H1 (cell line): ENCODE measurements at regions not wholly inside any gene's neighbourhood (a gene's known extent, or its start where the extent isn't known, plus 50 kb on each side); places are given as distances from the start of the nearest gene placed in this dataset.

Experiments used
- CTCF ChIA-PET: fragments of 300-600 bp; sonication (Branson Sonifier 250); formaldehyde crosslinking; loops from one replicate; lab custom pipeline; 2021; ENCODE audit not compliant: partially characterized antibody; lab: Charles Lee
- POLR2A ChIA-PET: fragments of 300-600 bp; sonication (Branson Sonifier 250); formaldehyde crosslinking; loops from one replicate; lab custom pipeline; 2021; ENCODE audit warnings: inconsistent platforms; ENCODE audit not compliant: partially characterized antibody; lab: Charles Lee
- DNase-seq, 2 experiments: peaks; one replicate each; pipeline versions ENCODE4 v3.0.0 to v3.0.0-alpha.2; 2010 to 2022; ENCODE audit warnings: low spot score in 2 of 2, low read depth in 1 of 2, mixed read lengths in 1 of 2
- FAIRE-seq: peaks from 2 replicates; lab custom pipeline; 2011; peaks lifted over from hg19 to GRCh38; lab: Jason Lieb, UNC
- H2AFZ ChIP-seq: 2 replicates; pipeline ENCODE4 v1.8.1; 2012; ENCODE audit warnings: low read length, inconsistent platforms
- H2AK5ac ChIP-seq: 2 replicates; pipeline ENCODE4 v1.6.1; 2013; ENCODE audit warnings: low read depth, low read length
- H2BK120ac ChIP-seq: replicated peaks from 2 replicates; pipeline ENCODE3; 2013; ENCODE audit warnings: low read depth, low read length, inconsistent platforms
- H2BK12ac ChIP-seq: 2 replicates; pipeline ENCODE4 v1.6.1; 2013; ENCODE audit warnings: low read depth, low read length
- H2BK15ac ChIP-seq: 2 replicates; pipeline ENCODE4 v1.6.1; 2013; ENCODE audit warnings: low read length
- H2BK20ac ChIP-seq: 2 replicates; pipeline ENCODE4 v1.6.1; 2013; ENCODE audit warnings: low read length
- H2BK5ac ChIP-seq: 2 replicates; pipeline ENCODE4 v1.6.1; 2013; ENCODE audit warnings: low read depth, low read length
- H3K14ac ChIP-seq: 2 replicates; pipeline ENCODE4 v1.6.1; 2013; ENCODE audit warnings: inconsistent platforms; ENCODE audit not compliant: insufficient read length
- H3K18ac ChIP-seq: 2 replicates; pipeline ENCODE4 v1.6.1; 2013; ENCODE audit warnings: low read length; ENCODE audit errors: extremely low read depth
- H3K23ac ChIP-seq: 2 replicates; pipeline ENCODE4 v1.6.1; 2013; ENCODE audit warnings: inconsistent platforms; ENCODE audit not compliant: insufficient read length
- H3K23me2 ChIP-seq: 2 replicates; pipeline ENCODE4 v1.6.1; 2013; ENCODE audit warnings: low read depth, low read length
- H3K27ac ChIP-seq: 2 replicates; pipeline ENCODE4 v1.6.1; 2011; ENCODE audit warnings: low read depth, low read length, inconsistent platforms
- H3K27me3 ChIP-seq, 4 experiments: replicated peaks in 1 of 4; 1 replicate in 1 of 4; 2 replicates in 3 of 4; pipeline versions ENCODE4 v1.6.1 to v1.8.1; 2011 to 2013; ENCODE audit warnings: low read length in 3 of 4, mild to moderate bottlenecking in 3 of 4, inconsistent platforms in 2 of 4, mixed read lengths in 2 of 4, moderate library complexity in 1 of 4; ENCODE audit not compliant: control insufficient read depth in 3 of 4, insufficient read depth in 3 of 4; ENCODE audit errors: extremely low read depth in 1 of 4
- H3K36me3 ChIP-seq, 4 experiments: 2 replicates each; pipeline versions ENCODE4 v1.6.1 to v1.8.1; 2011 to 2013; ENCODE audit warnings: mild to moderate bottlenecking in 4 of 4, low read length in 3 of 4, moderate library complexity in 2 of 4, control low read depth in 1 of 4, inconsistent platforms in 1 of 4; ENCODE audit not compliant: insufficient read depth in 4 of 4, control insufficient read depth in 2 of 4
- H3K4ac ChIP-seq: replicated peaks from 2 replicates; pipeline ENCODE3; 2013; ENCODE audit warnings: low read length, low read depth, mixed read lengths, inconsistent platforms; ENCODE audit not compliant: insufficient read length
- H3K4me1 ChIP-seq, 4 experiments: replicated peaks in 1 of 4; 1 replicate in 1 of 4; 2 replicates in 3 of 4; pipeline versions ENCODE4 v1.6.1 to v1.8.1; 2011 to 2013; ENCODE audit warnings: low read length in 3 of 4, inconsistent platforms in 2 of 4, mixed read lengths in 1 of 4; ENCODE audit not compliant: insufficient read depth in 4 of 4, control insufficient read depth in 3 of 4
- H3K4me2 ChIP-seq, 2 experiments: 2 replicates each; pipeline versions ENCODE4 v1.6.1 to v1.8.1; 2011 to 2013; ENCODE audit warnings: low read depth in 2 of 2, low read length in 2 of 2, control low read depth in 1 of 2, inconsistent platforms in 1 of 2, mild to moderate bottlenecking in 1 of 2; ENCODE audit not compliant: insufficient read depth in 1 of 2
- H3K4me3 ChIP-seq, 4 experiments: fragments of 200-600, 300-600 bp in 1 of 4; sonication (generic), shearing (Covaris generic), sonication (Bioruptor Twin) in 1 of 4; 2 replicates each; pipeline versions ENCODE4 v1.5.1 to v1.8.1; 2011 to 2016; ENCODE audit warnings: low read length in 4 of 4, low read depth in 3 of 4, control low read depth in 2 of 4, inconsistent platforms in 2 of 4, mild to moderate bottlenecking in 2 of 4, mixed read lengths in 1 of 4, moderate library complexity in 1 of 4; ENCODE audit not compliant: insufficient read depth in 2 of 4; ENCODE audit errors: extremely low read depth in 1 of 4
- H3K56ac ChIP-seq: replicated peaks from 2 replicates; pipeline ENCODE3; 2013; ENCODE audit warnings: low read depth, mild to moderate bottlenecking, mixed read lengths, low read length, inconsistent platforms; ENCODE audit not compliant: insufficient read length
- H3K79me1 ChIP-seq: 2 replicates; pipeline ENCODE4 v1.6.1; 2013; ENCODE audit warnings: low read depth, low read length, control low read depth
- H3K79me2 ChIP-seq, 2 experiments: 2 replicates each; pipeline versions ENCODE4 v1.6.1 to v1.8.1; 2012 to 2013; ENCODE audit warnings: low read length in 2 of 2, mild to moderate bottlenecking in 2 of 2, inconsistent platforms in 1 of 2; ENCODE audit not compliant: insufficient read depth in 2 of 2, control insufficient read depth in 1 of 2
- H3K9ac ChIP-seq, 4 experiments: replicated peaks in 1 of 4; 1 replicate in 1 of 4; 2 replicates in 3 of 4; pipeline versions ENCODE4 v1.6.1 to v1.8.1; 2011 to 2013; ENCODE audit warnings: low read depth in 3 of 4, low read length in 3 of 4, control low read depth in 2 of 4, mild to moderate bottlenecking in 2 of 4, moderate library complexity in 2 of 4, inconsistent platforms in 1 of 4; ENCODE audit errors: extremely low read depth in 1 of 4
- H3K9me3 ChIP-seq, 2 experiments: 2 replicates each; pipeline versions ENCODE4 v1.6.1 to v1.8.1; 2012 to 2013; ENCODE audit warnings: mild to moderate bottlenecking in 2 of 2, moderate library complexity in 2 of 2, control low read depth in 1 of 2, inconsistent platforms in 1 of 2, low read depth in 1 of 2, low read length in 1 of 2, mixed read lengths in 1 of 2; ENCODE audit not compliant: insufficient read depth in 2 of 2
- H4K20me1 ChIP-seq, 2 experiments: replicated peaks in 1 of 2; 2 replicates each; pipeline versions ENCODE3 to v1.8.1; 2011 to 2013; ENCODE audit warnings: inconsistent platforms in 2 of 2, low read length in 2 of 2, mild to moderate bottlenecking in 1 of 2; ENCODE audit not compliant: insufficient read depth in 2 of 2, control insufficient read depth in 1 of 2
- H4K5ac ChIP-seq: 2 replicates; pipeline ENCODE4 v1.6.1; 2013; ENCODE audit warnings: low read length, low read depth, mixed read lengths, inconsistent platforms; ENCODE audit not compliant: insufficient read length
- H4K8ac ChIP-seq: 2 replicates; pipeline ENCODE4 v1.8.0; 2013; ENCODE audit warnings: mild to moderate bottlenecking, moderate library complexity, low read length, inconsistent platforms; ENCODE audit not compliant: insufficient read depth; ENCODE audit errors: extremely low read depth
- H4K91ac ChIP-seq: replicated peaks from 2 replicates; pipeline ENCODE3; 2013; ENCODE audit warnings: low read length, mixed read lengths, inconsistent platforms; ENCODE audit not compliant: insufficient read length
- E2F6 ChIP-seq: IDR thresholded peaks from 2 replicates; pipeline ENCODE4 v1.6.1; 2012; ENCODE audit warnings: inconsistent platforms
- EP300 ChIP-seq, 2 experiments: IDR thresholded peaks; 1 replicate in 1 of 2; 2 replicates in 1 of 2; pipeline ENCODE4 v1.6.1; 2011 to 2012; ENCODE audit warnings: low read depth in 2 of 2, low read length in 2 of 2, mild to moderate bottlenecking in 2 of 2, borderline replicate concordance in 1 of 2, inconsistent platforms in 1 of 2, moderate library complexity in 1 of 2
- EZH2 ChIP-seq: fragments of 200-600 bp; sonication (generic); IDR thresholded peaks from 2 replicates; pipeline ENCODE4 v1.7.1; 2012; ENCODE audit warnings: low read depth, mild to moderate bottlenecking, moderate library complexity, low read length, inconsistent platforms; ENCODE audit not compliant: severe bottlenecking
- FOSL1 ChIP-seq: IDR thresholded peaks from 2 replicates; pipeline ENCODE4 v1.6.1; 2011; ENCODE audit warnings: mild to moderate bottlenecking, low read depth, low read length, moderate library complexity; ENCODE audit not compliant: insufficient read depth
- GABPA ChIP-seq: IDR thresholded peaks from 2 replicates; pipeline ENCODE4 v1.6.1; 2011; ENCODE audit warnings: mild to moderate bottlenecking, low read length, moderate library complexity, borderline replicate concordance; ENCODE audit not compliant: insufficient read depth
- KDM4A ChIP-seq: IDR thresholded peaks from one replicate; pipeline ENCODE4 v1.7.1; 2012; ENCODE audit warnings: low read depth, mild to moderate bottlenecking, moderate library complexity, low read length, inconsistent platforms; ENCODE audit not compliant: severe bottlenecking
- MAFK ChIP-seq: IDR thresholded peaks from 2 replicates; pipeline ENCODE4 v1.6.1; 2012; ENCODE audit warnings: low read depth, mild to moderate bottlenecking, improper control_type of control experiment, low read length
- NRF1 ChIP-seq: IDR thresholded peaks from 2 replicates; pipeline ENCODE4 v1.6.1; 2011; ENCODE audit warnings: mild to moderate bottlenecking, low read depth, low read length, improper control_type of control experiment
- RFX5 ChIP-seq: IDR thresholded peaks from 2 replicates; pipeline ENCODE4 v1.6.1; 2011; ENCODE audit warnings: low read depth, low read length, improper control_type of control experiment, borderline replicate concordance
- SIX5 ChIP-seq: IDR thresholded peaks from 2 replicates; pipeline ENCODE4 v1.6.1; 2011; ENCODE audit warnings: mild to moderate bottlenecking, low read depth, low read length
- SP2 ChIP-seq: IDR thresholded peaks from 2 replicates; pipeline ENCODE4 v1.6.1; 2012; ENCODE audit warnings: mild to moderate bottlenecking, low read length, inconsistent platforms
- TCF12 ChIP-seq: IDR thresholded peaks from 2 replicates; pipeline ENCODE4 v1.6.1; 2011; ENCODE audit warnings: low read depth, mild to moderate bottlenecking, low read length
- USF2 ChIP-seq: IDR thresholded peaks from 2 replicates; pipeline ENCODE4 v1.6.1; 2011; ENCODE audit warnings: low read length, improper control_type of control experiment
- WGBS, 2 experiments: shearing (Covaris generic) in 1 of 2; methylation state at CpG; one replicate each; pipeline versions ENCODE4 v1.1.6 to v1.1.7; 2013 to 2015; ENCODE audit warnings: low lambda C conversion rate in 2 of 2, mixed read lengths in 2 of 2, inconsistent platforms in 1 of 2, low coverage in 1 of 2, missing lambda C conversion rate in 1 of 2; ENCODE audit not compliant: insufficient replicate concordance in 2 of 2, insufficient coverage in 1 of 2, insufficient read length in 1 of 2; ENCODE audit errors: extremely low coverage in 1 of 2, missing lambda C conversion rate in 1 of 2; 5-methylcytosine and 5-hydroxymethylcytosine counted together

- H3K9me3 ChIP-seq: no peaks in the 10 kb centered on the region
- H4K5ac ChIP-seq: no peak overlapping the region
- H3K79me1 ChIP-seq: no peaks in the 10 kb centered on the region
- no peak for DNase-seq
- CTCF ChIA-PET: interaction anchor here (0.7 to 1.9 kb wide), 5 partner anchors 11 to 15 kb away, joined by 3 to 5 read pairs (median 4); no protein-coding TSS in a partner anchor
- H3K4me2 ChIP-seq: no peak overlapping the region
- no peak overlapping the region for H2BK15ac ChIP-seq
- WGBS, 2 experiments: 100% methylated on average over 1 of the region's 1 CpG; no CpG with 5 or more reads in 1 of the 2 experiments
- no peak overlapping the region for H3K23ac ChIP-seq
- no peaks in the 10 kb centered on the region for H3K23me2 ChIP-seq
- no peak overlapping the region for H4K91ac ChIP-seq
- H4K20me1 ChIP-seq: no peaks in the 10 kb centered on the region
- H3K27ac ChIP-seq: no peak overlapping the region
- H2AK5ac ChIP-seq: no peak overlapping the region
- no peak overlapping the region for H2BK5ac ChIP-seq
- no peak overlapping the region for H2BK20ac ChIP-seq
- H4K8ac ChIP-seq: no peak overlapping the region
- H2BK12ac ChIP-seq: no peak overlapping the region
- H3K9ac ChIP-seq: no peak overlapping the region
- no peak overlapping the region for H3K14ac ChIP-seq
- no peak overlapping the region for H3K4me3 ChIP-seq
- TF ChIP-seq RFX5: no peak
- no peak for TF ChIP-seq KDM4A
- no peak for TF ChIP-seq EZH2
- no peak for TF ChIP-seq NRF1
- TF ChIP-seq MAFK: no peak
- TF ChIP-seq SIX5: no peak
- no peak for TF ChIP-seq SP2
- no peak for TF ChIP-seq USF2
- TF ChIP-seq GABPA: no peak
- no peak for TF ChIP-seq E2F6
- TF ChIP-seq TCF12: no peak
- no peak for TF ChIP-seq FOSL1
- no peak for TF ChIP-seq EP300 (IDR thresholded peaks at IDR 0.05; ENCODE audit: borderline replicate concordance in 1 of 2, low read depth in 2 of 2, low read length in 2 of 2)
- TF ChIP-seq, all 59 proteins: peak for 0
- no peaks in the 10 kb centered on the region for H3K79me2 ChIP-seq
- no peaks in the 10 kb centered on the region for H3K36me3 ChIP-seq
- no peak overlapping the region for H2BK120ac ChIP-seq
- no peaks in the 10 kb centered on the region for H3K4me1 ChIP-seq
- POLR2A ChIA-PET: no interaction called here
- no peak overlapping the region for H3K18ac ChIP-seq
- H3K27me3 ChIP-seq: no peaks in the 10 kb centered on the region
- no peak for FAIRE-seq
- no peak overlapping the region for H3K4ac ChIP-seq
- H3K56ac ChIP-seq: no peak overlapping the region
- no peak overlapping the region for H2AFZ ChIP-seq
Measured at GRCh38 chr5:39700523-39700922, 275.7 kb upstream of the DAB2 start.
